ENCODE measurements at regions not wholly inside any gene's neighbourhood (a gene's known extent, or its start where the extent isn't known, plus 50 kb on each side); places are given as distances from the start of the nearest gene placed in this dataset.

DNA sequence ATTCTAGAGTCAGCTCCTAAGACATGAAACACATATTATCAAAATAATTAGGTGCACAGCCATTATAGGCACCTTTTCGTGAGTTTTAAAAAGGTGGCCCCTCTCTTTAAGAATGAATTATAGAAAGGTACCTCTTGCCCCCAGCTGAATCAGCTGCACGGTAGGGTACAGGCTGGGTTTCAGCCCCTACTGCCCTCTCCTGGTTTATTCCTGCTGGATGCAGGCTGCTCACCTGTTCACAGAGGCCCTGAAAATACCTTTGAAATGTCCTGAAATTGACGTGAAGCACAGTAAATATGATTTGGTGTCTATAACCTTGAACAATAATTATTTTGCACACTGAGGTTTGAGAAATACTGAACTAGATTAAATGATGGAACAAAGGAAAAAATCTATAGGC lies 504.8 kb upstream of the SGCD start:
- TF ChIP-seq EGR1 (IDR thresholded peaks at IDR 0.05; ENCODE audit: low read depth in 2 of 2) = no peak
- TF ChIP-seq, protein P1, sequence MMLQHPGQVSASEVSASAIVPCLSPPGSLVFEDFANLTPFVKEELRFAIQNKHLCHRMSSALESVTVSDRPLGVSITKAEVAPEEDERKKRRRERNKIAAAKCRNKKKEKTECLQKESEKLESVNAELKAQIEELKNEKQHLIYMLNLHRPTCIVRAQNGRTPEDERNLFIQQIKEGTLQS (IDR thresholded peaks at IDR 0.05) = no peak
- TF ChIP-seq, protein P2, sequence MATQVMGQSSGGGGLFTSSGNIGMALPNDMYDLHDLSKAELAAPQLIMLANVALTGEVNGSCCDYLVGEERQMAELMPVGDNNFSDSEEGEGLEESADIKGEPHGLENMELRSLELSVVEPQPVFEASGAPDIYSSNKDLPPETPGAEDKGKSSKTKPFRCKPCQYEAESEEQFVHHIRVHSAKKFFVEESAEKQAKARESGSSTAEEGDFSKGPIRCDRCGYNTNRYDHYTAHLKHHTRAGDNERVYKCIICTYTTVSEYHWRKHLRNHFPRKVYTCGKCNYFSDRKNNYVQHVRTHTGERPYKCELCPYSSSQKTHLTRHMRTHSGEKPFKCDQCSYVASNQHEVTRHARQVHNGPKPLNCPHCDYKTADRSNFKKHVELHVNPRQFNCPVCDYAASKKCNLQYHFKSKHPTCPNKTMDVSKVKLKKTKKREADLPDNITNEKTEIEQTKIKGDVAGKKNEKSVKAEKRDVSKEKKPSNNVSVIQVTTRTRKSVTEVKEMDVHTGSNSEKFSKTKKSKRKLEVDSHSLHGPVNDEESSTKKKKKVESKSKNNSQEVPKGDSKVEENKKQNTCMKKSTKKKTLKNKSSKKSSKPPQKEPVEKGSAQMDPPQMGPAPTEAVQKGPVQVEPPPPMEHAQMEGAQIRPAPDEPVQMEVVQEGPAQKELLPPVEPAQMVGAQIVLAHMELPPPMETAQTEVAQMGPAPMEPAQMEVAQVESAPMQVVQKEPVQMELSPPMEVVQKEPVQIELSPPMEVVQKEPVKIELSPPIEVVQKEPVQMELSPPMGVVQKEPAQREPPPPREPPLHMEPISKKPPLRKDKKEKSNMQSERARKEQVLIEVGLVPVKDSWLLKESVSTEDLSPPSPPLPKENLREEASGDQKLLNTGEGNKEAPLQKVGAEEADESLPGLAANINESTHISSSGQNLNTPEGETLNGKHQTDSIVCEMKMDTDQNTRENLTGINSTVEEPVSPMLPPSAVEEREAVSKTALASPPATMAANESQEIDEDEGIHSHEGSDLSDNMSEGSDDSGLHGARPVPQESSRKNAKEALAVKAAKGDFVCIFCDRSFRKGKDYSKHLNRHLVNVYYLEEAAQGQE (IDR thresholded peaks at IDR 0.05) = no peak
- no peak for TF ChIP-seq FOXA1 (IDR thresholded peaks at IDR 0.05)
- TF ChIP-seq, protein P3, sequence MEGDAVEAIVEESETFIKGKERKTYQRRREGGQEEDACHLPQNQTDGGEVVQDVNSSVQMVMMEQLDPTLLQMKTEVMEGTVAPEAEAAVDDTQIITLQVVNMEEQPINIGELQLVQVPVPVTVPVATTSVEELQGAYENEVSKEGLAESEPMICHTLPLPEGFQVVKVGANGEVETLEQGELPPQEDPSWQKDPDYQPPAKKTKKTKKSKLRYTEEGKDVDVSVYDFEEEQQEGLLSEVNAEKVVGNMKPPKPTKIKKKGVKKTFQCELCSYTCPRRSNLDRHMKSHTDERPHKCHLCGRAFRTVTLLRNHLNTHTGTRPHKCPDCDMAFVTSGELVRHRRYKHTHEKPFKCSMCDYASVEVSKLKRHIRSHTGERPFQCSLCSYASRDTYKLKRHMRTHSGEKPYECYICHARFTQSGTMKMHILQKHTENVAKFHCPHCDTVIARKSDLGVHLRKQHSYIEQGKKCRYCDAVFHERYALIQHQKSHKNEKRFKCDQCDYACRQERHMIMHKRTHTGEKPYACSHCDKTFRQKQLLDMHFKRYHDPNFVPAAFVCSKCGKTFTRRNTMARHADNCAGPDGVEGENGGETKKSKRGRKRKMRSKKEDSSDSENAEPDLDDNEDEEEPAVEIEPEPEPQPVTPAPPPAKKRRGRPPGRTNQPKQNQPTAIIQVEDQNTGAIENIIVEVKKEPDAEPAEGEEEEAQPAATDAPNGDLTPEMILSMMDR (IDR thresholded peaks at IDR 0.05; ENCODE audit: low read depth, low read length, missing input control) = no peak
- TF ChIP-seq, protein P4, sequence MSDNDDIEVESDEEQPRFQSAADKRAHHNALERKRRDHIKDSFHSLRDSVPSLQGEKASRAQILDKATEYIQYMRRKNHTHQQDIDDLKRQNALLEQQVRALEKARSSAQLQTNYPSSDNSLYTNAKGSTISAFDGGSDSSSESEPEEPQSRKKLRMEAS (IDR thresholded peaks at IDR 0.05) = no peak
- TF ChIP-seq YY1 (IDR thresholded peaks at IDR 0.05) = no peak
- no peak for TF ChIP-seq RXRA (IDR thresholded peaks at IDR 0.05)
- TF ChIP-seq, protein P5, sequence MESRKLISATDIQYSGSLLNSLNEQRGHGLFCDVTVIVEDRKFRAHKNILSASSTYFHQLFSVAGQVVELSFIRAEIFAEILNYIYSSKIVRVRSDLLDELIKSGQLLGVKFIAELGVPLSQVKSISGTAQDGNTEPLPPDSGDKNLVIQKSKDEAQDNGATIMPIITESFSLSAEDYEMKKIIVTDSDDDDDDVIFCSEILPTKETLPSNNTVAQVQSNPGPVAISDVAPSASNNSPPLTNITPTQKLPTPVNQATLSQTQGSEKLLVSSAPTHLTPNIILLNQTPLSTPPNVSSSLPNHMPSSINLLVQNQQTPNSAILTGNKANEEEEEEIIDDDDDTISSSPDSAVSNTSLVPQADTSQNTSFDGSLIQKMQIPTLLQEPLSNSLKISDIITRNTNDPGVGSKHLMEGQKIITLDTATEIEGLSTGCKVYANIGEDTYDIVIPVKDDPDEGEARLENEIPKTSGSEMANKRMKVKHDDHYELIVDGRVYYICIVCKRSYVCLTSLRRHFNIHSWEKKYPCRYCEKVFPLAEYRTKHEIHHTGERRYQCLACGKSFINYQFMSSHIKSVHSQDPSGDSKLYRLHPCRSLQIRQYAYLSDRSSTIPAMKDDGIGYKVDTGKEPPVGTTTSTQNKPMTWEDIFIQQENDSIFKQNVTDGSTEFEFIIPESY (IDR thresholded peaks at IDR 0.05) = no peak
- TF ChIP-seq TAF1 (conservative IDR thresholded peaks at IDR 0.05) = no peak

Measured in liver (tissue), 3 donors.